C1 segment of cervical spinal cord (tissue), 14 donors: ENCODE measurements at regions not wholly inside any gene's neighbourhood (a gene's known extent, or its start where the extent isn't known, plus 50 kb on each side); places are given as distances from the start of the nearest gene placed in this dataset.

Experiments used
- DNase-seq, 14 donors: peaks; one replicate each; lab custom pipeline; 2025; lab: John Stamatoyannopoulos, UW

GRCh38 chr2:12663306-12664037, 53.3 kb upstream of the TRIB2 start:
- no peak for DNase-seq

DNA sequence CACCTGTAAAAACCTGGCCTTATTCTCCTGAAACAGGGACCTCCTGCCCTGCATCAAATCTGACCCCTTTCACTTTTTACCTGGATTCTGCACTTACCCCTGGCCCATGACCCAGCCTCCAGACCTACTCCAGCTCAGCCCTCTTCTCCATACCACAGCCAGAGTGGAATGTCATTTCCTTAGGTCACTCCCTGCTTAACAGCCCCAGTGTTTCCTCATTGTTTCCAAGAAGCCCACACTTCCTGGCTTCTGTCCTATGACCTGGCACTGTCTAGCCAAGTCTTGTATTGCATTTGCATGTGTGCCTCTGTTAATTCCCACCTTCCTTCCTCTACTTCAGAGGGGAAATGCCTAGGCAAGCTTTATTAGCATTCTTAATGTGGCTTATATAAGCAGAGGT, 51.4 kb upstream of the TRIB2 start:
- DNase-seq: no peak

GRCh38 chr2:12666445-12666844, 50.3 kb upstream of the TRIB2 start:
- DNase-seq: no peak
